Liver (tissue), 8 donors: ENCODE measurements at regions not wholly inside any gene's neighbourhood (a gene's known extent, or its start where the extent isn't known, plus 50 kb on each side); places are given as distances from the start of the nearest gene placed in this dataset.

ENCODE experiments used
- DNase-seq: peaks from one replicate; pipeline ENCODE4 v3.0.0-alpha.2; 2017; ENCODE audit warnings: low spot score
- H3K27ac ChIP-seq, 2 donors: one replicate each; pipeline ENCODE4 v1.7.0; 2013; ENCODE audit warnings: inconsistent platforms in 2 of 2, low read length in 2 of 2, control low read depth in 1 of 2, low read depth in 1 of 2, mild to moderate bottlenecking in 1 of 2
- H3K27me3 ChIP-seq, 4 donors: one replicate each; pipeline versions ENCODE4 v1.6.1 to v1.7.0; 2013; ENCODE audit warnings: low read length in 3 of 4, inconsistent platforms in 1 of 4, mild to moderate bottlenecking in 1 of 4, moderate library complexity in 1 of 4; ENCODE audit not compliant: control insufficient read depth in 4 of 4, insufficient read depth in 4 of 4
- H3K36me3 ChIP-seq, 4 donors: one replicate each; pipeline versions ENCODE4 v1.6.1 to v1.7.0; 2013; ENCODE audit warnings: low read length in 3 of 4, mild to moderate bottlenecking in 3 of 4, low read depth in 1 of 4, moderate library complexity in 1 of 4; ENCODE audit not compliant: control insufficient read depth in 4 of 4, insufficient read depth in 3 of 4
- H3K4me1 ChIP-seq, 4 donors: one replicate each; pipeline versions ENCODE4 v1.6.1 to v1.7.0; 2013; ENCODE audit warnings: low read length in 3 of 4, mild to moderate bottlenecking in 3 of 4, moderate library complexity in 1 of 4; ENCODE audit not compliant: control insufficient read depth in 4 of 4, insufficient read depth in 4 of 4
- H3K4me3 ChIP-seq, 3 donors: one replicate each; pipeline versions ENCODE4 v1.6.1 to v1.7.0; 2013; ENCODE audit warnings: low read length in 3 of 3, control low read depth in 1 of 3, low read depth in 1 of 3, mild to moderate bottlenecking in 1 of 3
- H3K9ac ChIP-seq, 2 donors: one replicate each; pipeline ENCODE4 v1.7.0; 2013; ENCODE audit warnings: low read length in 2 of 2, mild to moderate bottlenecking in 2 of 2, moderate library complexity in 2 of 2, control low read depth in 1 of 2, low read depth in 1 of 2
- H3K9me3 ChIP-seq, 4 donors: one replicate each; pipeline versions ENCODE4 v1.6.1 to v1.7.0; 2013; ENCODE audit warnings: low read length in 3 of 4; ENCODE audit not compliant: control insufficient read depth in 4 of 4
- ATF3 ChIP-seq: IDR thresholded peaks from 2 replicates; pipeline ENCODE4 v1.6.1; 2016; ENCODE audit warnings: antibody characterized with exemption
- CTCF ChIP-seq: fragments of 150-350 bp; IDR thresholded peaks from 2 replicates; pipeline ENCODE4 v1.5.1; 2017; ENCODE audit warnings: improper control_type of control experiment, low read depth, low read length; ENCODE audit not compliant: missing input control
- GABPA ChIP-seq, 2 donors: IDR thresholded peaks in 1 of 2; conservative IDR thresholded peaks in 1 of 2; 2 replicates each; pipeline ENCODE4 v1.6.1; 2016; ENCODE audit warnings: antibody characterized with exemption in 2 of 2, mild to moderate bottlenecking in 1 of 2, moderate library complexity in 1 of 2
- HNF4A ChIP-seq, 2 donors: conservative IDR thresholded peaks; 2 replicates each; pipeline ENCODE4 v1.6.1; 2016; ENCODE audit warnings: antibody characterized with exemption in 2 of 2, mild to moderate bottlenecking in 2 of 2
- HNF4G ChIP-seq: IDR thresholded peaks from 2 replicates; pipeline ENCODE4 v1.6.1; 2016; ENCODE audit warnings: antibody characterized with exemption
- JUND ChIP-seq, 2 donors: IDR thresholded peaks; 2 replicates each; pipeline ENCODE4 v1.6.1; 2016; ENCODE audit warnings: antibody characterized with exemption in 2 of 2
- MAX ChIP-seq: IDR thresholded peaks from 2 replicates; pipeline ENCODE4 v1.6.1; 2016; ENCODE audit warnings: antibody characterized with exemption
- NR2F2 ChIP-seq: IDR thresholded peaks from 2 replicates; pipeline ENCODE4 v1.6.1; 2016; ENCODE audit warnings: antibody characterized with exemption
- REST ChIP-seq: IDR thresholded peaks from 2 replicates; pipeline ENCODE4 v1.6.1; 2016; ENCODE audit warnings: antibody characterized with exemption, mild to moderate bottlenecking
- RXRA ChIP-seq, 2 donors: IDR thresholded peaks; 2 replicates each; pipeline ENCODE4 v1.6.1; 2017 to 2018; ENCODE audit warnings: antibody characterized with exemption in 2 of 2, mild to moderate bottlenecking in 1 of 2
- SP1 ChIP-seq: IDR thresholded peaks from 2 replicates; pipeline ENCODE4 v1.6.1; 2018; ENCODE audit warnings: antibody characterized with exemption, mild to moderate bottlenecking
- TAF1 ChIP-seq: conservative IDR thresholded peaks from 2 replicates; pipeline ENCODE4 v1.6.1; 2016; ENCODE audit warnings: antibody characterized with exemption, mild to moderate bottlenecking
- YY1 ChIP-seq: IDR thresholded peaks from 2 replicates; pipeline ENCODE4 v1.6.1; 2016; ENCODE audit warnings: antibody characterized with exemption, mild to moderate bottlenecking
- WGBS: extraction: QIAGEN DNeasy Blood & Tissue Kit; methylation state at CpG from one replicate; pipeline ENCODE4 v1.1.7; 2013; 5-methylcytosine and 5-hydroxymethylcytosine counted together
- donor health status: healthy.
- donor health status: healthy.
- donor health status: healthy.
- donor health status: healthy.
- donor health status: healthy.

GRCh38 chr2:37425408-37425807 lies 81.0 kb downstream of the QPCT start:
- 89% methylated on average over 3 of the region's 3 CpGs for WGBS
- Histone ChIP-seq H3K36me3 (no peaks in the 10 kb centered on the region), H3K4me1 (no peaks in the 10 kb centered on the region), H3K4me3 (no peak overlapping the region), H3K9me3 (no peaks in the 10 kb centered on the region), H3K27ac (no peak overlapping the region), H3K9ac (no peak overlapping the region), H3K27me3 (no peaks in the 10 kb centered on the region)
- no peak for DNase-seq
- TF ChIP-seq YY1 (no peak), SP1 (no peak)

- Histone ChIP-seq H3K36me3 (no peaks in the 10 kb centered on the region), H3K9me3 (no peaks in the 10 kb centered on the region), H3K9ac (no peak overlapping the region), H3K4me1 (no peaks in the 10 kb centered on the region), H3K4me3 (no peak overlapping the region), H3K27ac (no peak overlapping the region), H3K27me3 (no peaks in the 10 kb centered on the region)
- DNase-seq: no peak
- no peak for TF ChIP-seq GABPA (IDR thresholded peaks at IDR 0.05 in 1 of 2, conservative IDR thresholded peaks at IDR 0.05 in 1 of 2)
- no peak for TF ChIP-seq RXRA (IDR thresholded peaks at IDR 0.05)
- no peak for TF ChIP-seq JUND (IDR thresholded peaks at IDR 0.05)
Measured at GRCh38 chr2:37427241-37427640, 82.8 kb downstream of the QPCT start.

DNA sequence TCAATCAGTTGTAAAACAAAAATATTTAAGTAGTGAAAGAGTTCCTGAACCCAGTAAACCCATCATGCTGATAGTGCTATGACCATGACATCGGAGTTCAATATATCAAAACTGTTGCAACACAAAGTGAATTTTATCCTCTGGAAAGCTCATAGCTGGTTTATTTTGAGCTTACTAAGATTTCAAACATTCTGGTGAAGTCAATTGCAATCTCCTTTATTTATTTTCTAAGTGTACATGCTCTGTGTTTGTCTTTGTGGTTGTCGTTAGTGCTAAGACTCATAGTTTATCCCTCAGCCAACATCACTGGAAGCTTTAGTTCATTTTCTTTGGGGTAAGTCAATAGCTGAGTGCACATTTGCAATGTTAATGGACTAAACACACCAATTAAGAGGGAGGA lies 91.9 kb downstream of the QPCT start:
- no peak for DNase-seq
- WGBS: 34% methylated on average over 2 of the region's 2 CpGs
- peak in 1 of 2 donors; percentile 29 for TF ChIP-seq RXRA (IDR thresholded peaks at IDR 0.05)
- TF ChIP-seq NR2F2: peak; percentile 42
- no peak for TF ChIP-seq ATF3
- no peak for TF ChIP-seq HNF4A (conservative IDR thresholded peaks at IDR 0.05)
- no peaks in the 10 kb centered on the region for H3K36me3 ChIP-seq
- H3K9ac ChIP-seq: no peak overlapping the region
- no peaks in the 10 kb centered on the region for H3K4me1 ChIP-seq
- no peak overlapping the region for H3K27ac ChIP-seq
- no peak overlapping the region for H3K4me3 ChIP-seq
- no peaks in the 10 kb centered on the region for H3K9me3 ChIP-seq
- no peaks in the 10 kb centered on the region for H3K27me3 ChIP-seq

DNA sequence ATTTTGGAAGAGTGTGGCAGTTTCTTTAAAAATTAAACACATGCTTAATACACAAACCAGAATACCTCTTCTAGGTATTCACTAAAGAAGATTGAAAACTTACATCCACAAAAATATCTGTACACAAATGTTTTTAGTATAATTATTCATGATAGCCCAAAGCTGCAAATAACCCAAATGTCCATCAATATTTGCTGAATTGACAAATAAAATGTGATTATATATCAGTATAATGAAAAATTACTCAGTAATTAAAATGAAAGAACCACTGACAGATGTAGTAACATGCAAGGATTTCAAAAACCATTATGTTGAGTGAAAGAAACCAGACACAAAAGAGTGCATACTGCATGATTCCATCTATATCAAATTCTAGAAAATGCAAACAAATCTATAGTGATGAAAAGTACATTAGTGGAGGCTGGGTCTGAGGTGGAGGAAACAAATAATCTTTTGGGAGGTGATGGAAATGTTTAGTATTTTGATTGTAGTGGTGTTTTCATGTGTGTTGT lies 94.8 kb downstream of the QPCT start:
- Histone ChIP-seq H3K4me3 (no peak overlapping the region), H3K36me3 (no peaks in the 10 kb centered on the region), H3K27me3 (no peaks in the 10 kb centered on the region), H3K4me1 (no peaks in the 10 kb centered on the region), H3K27ac (no peak overlapping the region), H3K9me3 (no peaks in the 10 kb centered on the region), H3K9ac (no peak overlapping the region)
- TF ChIP-seq MAX (no peak), TAF1 (no peak), HNF4G (no peak)
- no peak for DNase-seq

GRCh38 chr2:37441055-37441454 lies 96.6 kb downstream of the QPCT start:
- DNase-seq: no peak
- no peaks in the 10 kb centered on the region for H3K9me3 ChIP-seq
- WGBS: 92% methylated on average over 1 of the region's 1 CpG
- no peaks in the 10 kb centered on the region for H3K36me3 ChIP-seq
- H3K27me3 ChIP-seq: no peaks in the 10 kb centered on the region
- no peak overlapping the region for H3K27ac ChIP-seq
- no peaks in the 10 kb centered on the region for H3K4me1 ChIP-seq
- no peak overlapping the region for H3K9ac ChIP-seq
- no peak overlapping the region for H3K4me3 ChIP-seq
- TF ChIP-seq TAF1 (no peak), CTCF (no peak), RXRA (IDR thresholded peaks at IDR 0.05) (no peak), REST (no peak), ATF3 (no peak), GABPA (IDR thresholded peaks at IDR 0.05 in 1 of 2, conservative IDR thresholded peaks at IDR 0.05 in 1 of 2) (no peak)
